ENCODE measurements at regions not wholly inside any gene's neighbourhood (a gene's known extent, or its start where the extent isn't known, plus 50 kb on each side); places are given as distances from the start of the nearest gene placed in this dataset.

GRCh38 chr12:59182658-59183455, 262.6 kb upstream of the LRIG3 start:
- DNase-seq (ENCODE audit: low spot score), result no peak
- Histone ChIP-seq H3K27ac (ENCODE audit: low read depth, low read length, poor library complexity, severe bottlenecking) (no peak overlapping the region), H3K27me3 (replicated peaks; ENCODE audit: insufficient read depth, low read depth, low read length, poor library complexity) (no peaks in the 10 kb centered on the region), H3K4me3 (ENCODE audit: low read depth, low read length, poor library complexity, severe bottlenecking) (no peak overlapping the region), H3K4me1 (ENCODE audit: insufficient read depth, low read length, poor library complexity, severe bottlenecking) (no peaks in the 10 kb centered on the region), H3K36me3 (ENCODE audit: insufficient read depth, low read length, poor library complexity, severe bottlenecking) (no peaks in the 10 kb centered on the region), H3K9me3 (ENCODE audit: low read depth, low read length, poor library complexity, severe bottlenecking) (no peaks in the 10 kb centered on the region)
- ChIA-PET POLR2A (ENCODE audit: low non-redundant PET) (no interaction called here), CTCF (no interaction called here)
- TF ChIP-seq CTCF (conservative IDR thresholded peaks at IDR 0.05; ENCODE audit: low read depth, low read length) (no peak), EZH2 (IDR thresholded peaks at IDR 0.05; ENCODE audit: borderline replicate concordance, low read depth, low read length, poor library complexity, severe bottlenecking) (no peak)
- no TSS peak for BruUV-seq (replicated peaks)
- intact Hi-C loops (cut with micrococcal nuclease; ENCODE audit: unreplicated experiment), result no loop called here

GRCh38 chr12:59182191-59182590, 261.9 kb upstream of the LRIG3 start:
- Histone ChIP-seq H3K4me1 (ENCODE audit: insufficient read depth, low read length, poor library complexity, severe bottlenecking) (no peaks in the 10 kb centered on the region), H3K36me3 (ENCODE audit: insufficient read depth, low read length, poor library complexity, severe bottlenecking) (no peaks in the 10 kb centered on the region), H3K9me3 (ENCODE audit: low read depth, low read length, poor library complexity, severe bottlenecking) (no peaks in the 10 kb centered on the region), H3K27ac (ENCODE audit: low read depth, low read length, poor library complexity, severe bottlenecking) (no peak overlapping the region), H3K4me3 (ENCODE audit: low read depth, low read length, poor library complexity, severe bottlenecking) (no peak overlapping the region), H3K27me3 (replicated peaks; ENCODE audit: insufficient read depth, low read depth, low read length, poor library complexity) (no peaks in the 10 kb centered on the region)
- CTCF ChIA-PET, result no interaction called here
- BruUV-seq (replicated peaks), result no TSS peak
- POLR2A ChIA-PET (ENCODE audit: low non-redundant PET), result no interaction called here
- DNase-seq (ENCODE audit: low spot score), result no peak
- TF ChIP-seq CTCF (conservative IDR thresholded peaks at IDR 0.05; ENCODE audit: low read depth, low read length) (no peak), EZH2 (IDR thresholded peaks at IDR 0.05; ENCODE audit: borderline replicate concordance, low read depth, low read length, poor library complexity, severe bottlenecking) (no peak)
- intact Hi-C loops (cut with micrococcal nuclease; ENCODE audit: unreplicated experiment), result no loop called here

GRCh38 chr12:59181196-59181777, 261.0 kb upstream of the LRIG3 start:
- intact Hi-C loops (cut with micrococcal nuclease; ENCODE audit: unreplicated experiment), result no loop called here
- no peak overlapping the region for H3K4me3 ChIP-seq (ENCODE audit: low read depth, low read length, poor library complexity, severe bottlenecking)
- POLR2A ChIA-PET (ENCODE audit: low non-redundant PET), result no interaction called here
- no peak overlapping the region for H3K27ac ChIP-seq (ENCODE audit: low read depth, low read length, poor library complexity, severe bottlenecking)
- no peaks in the 10 kb centered on the region for H3K27me3 ChIP-seq (replicated peaks; ENCODE audit: insufficient read depth, low read depth, low read length, poor library complexity)
- H3K36me3 ChIP-seq (ENCODE audit: insufficient read depth, low read length, poor library complexity, severe bottlenecking), result no peaks in the 10 kb centered on the region
- DNase-seq (ENCODE audit: low spot score), result no peak
- H3K4me1 ChIP-seq (ENCODE audit: insufficient read depth, low read length, poor library complexity, severe bottlenecking), result no peaks in the 10 kb centered on the region
- no TSS peak for BruUV-seq (replicated peaks)
- CTCF ChIA-PET, result no interaction called here
- TF ChIP-seq CTCF (conservative IDR thresholded peaks at IDR 0.05; ENCODE audit: low read depth, low read length) (no peak), EZH2 (IDR thresholded peaks at IDR 0.05; ENCODE audit: borderline replicate concordance, low read depth, low read length, poor library complexity, severe bottlenecking) (no peak)
- H3K9me3 ChIP-seq (ENCODE audit: low read depth, low read length, poor library complexity, severe bottlenecking), result no peaks in the 10 kb centered on the region
